ENCODE measurements at regions not wholly inside any gene's neighbourhood (a gene's known extent, or its start where the extent isn't known, plus 50 kb on each side); places are given as distances from the start of the nearest gene placed in this dataset.
A peak's percentile ranks its signal among the peaks of the same experiment; 100 is the strongest.

DNA sequence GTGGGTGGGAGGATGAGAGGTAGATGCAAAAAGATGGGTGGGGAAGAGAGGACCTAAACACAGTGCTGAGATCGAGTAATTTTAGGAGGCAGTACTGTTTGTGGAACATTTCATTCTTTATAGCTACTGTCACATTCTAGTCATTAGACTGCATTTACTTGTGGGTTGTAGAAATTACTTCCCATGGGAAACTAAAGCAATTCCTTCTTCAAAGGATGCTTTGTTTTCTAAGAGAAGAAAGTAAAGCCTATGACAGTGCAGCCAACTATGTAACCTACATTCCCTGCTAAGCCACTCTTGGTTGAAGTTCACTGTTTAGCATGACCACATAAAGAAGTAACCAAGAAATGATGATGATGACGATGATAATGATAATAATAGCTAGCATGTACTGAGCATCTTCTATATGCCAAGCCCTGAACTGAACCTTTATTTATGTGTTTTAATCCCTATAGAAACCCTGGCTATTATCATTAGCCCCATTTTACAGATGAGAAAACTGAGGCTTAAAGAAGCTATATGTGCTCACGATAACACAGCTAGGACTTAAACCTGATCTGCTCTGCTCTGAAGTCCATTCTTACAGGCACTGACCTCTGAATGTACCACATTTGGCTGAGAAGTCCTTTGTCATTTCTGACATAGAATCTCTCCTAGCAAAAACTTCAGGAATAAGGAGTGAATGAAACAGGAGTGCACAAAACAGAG, 114.5 kb upstream of the KIT start:
- peak; percentile 65 for DNase-seq (ENCODE audit: low spot score)

DNA sequence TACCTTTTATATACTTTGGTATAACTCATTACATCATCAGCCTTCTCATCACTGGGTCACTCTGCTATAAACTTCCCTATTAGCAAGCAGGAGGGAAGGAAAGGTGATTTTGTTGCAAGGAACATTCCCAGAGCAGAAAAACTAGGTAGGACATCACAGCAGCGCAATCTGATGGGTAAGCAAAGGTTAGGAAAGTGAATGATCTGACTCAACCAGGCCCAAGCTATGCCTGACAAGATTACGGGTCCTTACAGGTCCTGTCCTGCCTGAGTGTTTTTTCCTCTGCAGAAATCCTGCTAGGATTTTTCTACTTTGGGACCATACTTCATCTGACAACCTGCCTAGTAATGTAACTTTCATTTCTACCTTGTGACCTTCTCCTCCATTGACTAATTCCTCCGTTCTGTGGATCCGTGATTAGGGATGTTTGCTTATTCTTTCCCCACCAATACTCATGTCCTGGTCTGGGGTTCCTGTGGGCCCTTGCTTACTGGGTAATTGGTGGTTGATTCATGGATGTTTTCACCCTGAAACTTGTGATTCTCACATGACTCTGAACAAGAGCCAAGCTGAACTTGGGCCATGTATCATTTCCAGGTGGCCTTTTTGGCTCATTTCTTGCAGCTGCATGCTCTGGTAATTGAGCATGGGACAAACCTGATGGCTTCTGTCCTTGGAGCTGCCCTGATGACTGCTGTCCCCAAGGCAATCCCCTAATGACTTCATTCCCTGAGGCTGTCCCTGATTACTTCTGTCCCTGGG, 111.9 kb upstream of the KIT start:
- DNase-seq (ENCODE audit: low spot score), result no peak

- no peak for DNase-seq (ENCODE audit: low spot score)
Measured at GRCh38 chr4:54547299-54548097, 110.3 kb upstream of the KIT start.

DNA sequence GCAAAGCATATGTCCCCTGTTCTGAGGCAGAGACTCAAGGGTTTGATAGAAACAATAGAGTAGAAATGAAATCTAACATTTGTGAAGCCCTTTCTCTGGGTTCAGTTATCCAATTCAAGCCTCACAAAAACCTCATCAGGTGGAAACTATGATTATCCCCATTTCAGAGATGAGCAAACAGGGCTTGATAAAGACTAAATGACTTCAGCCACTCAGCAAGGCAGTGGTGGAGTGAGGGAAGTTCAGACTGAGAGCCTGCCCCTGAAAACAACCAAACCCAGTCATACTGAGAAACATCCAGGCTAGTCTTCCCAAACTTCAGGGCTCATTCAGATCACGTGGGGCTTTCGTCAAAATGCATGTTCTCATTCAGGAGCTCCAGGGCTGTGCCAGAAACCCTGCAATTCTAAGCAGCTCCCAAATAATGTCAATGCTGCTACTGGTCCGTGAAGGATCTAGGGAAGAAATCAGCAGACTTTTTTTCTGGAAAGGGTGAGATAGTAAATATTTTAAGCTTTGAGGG, 109.6 kb upstream of the KIT start:
- DNase-seq (ENCODE audit: low spot score), result no peak

GRCh38 chr4:54548831-54549460, 108.8 kb upstream of the KIT start:
- DNase-seq (ENCODE audit: low spot score), result no peak

GRCh38 chr4:54550395-54551171, 107.2 kb upstream of the KIT start:
- DNase-seq (ENCODE audit: low spot score), result no peak

GRCh38 chr4:54553001-54553400, 104.8 kb upstream of the KIT start:
- peak; percentile 48 for DNase-seq (ENCODE audit: low spot score)

DNA sequence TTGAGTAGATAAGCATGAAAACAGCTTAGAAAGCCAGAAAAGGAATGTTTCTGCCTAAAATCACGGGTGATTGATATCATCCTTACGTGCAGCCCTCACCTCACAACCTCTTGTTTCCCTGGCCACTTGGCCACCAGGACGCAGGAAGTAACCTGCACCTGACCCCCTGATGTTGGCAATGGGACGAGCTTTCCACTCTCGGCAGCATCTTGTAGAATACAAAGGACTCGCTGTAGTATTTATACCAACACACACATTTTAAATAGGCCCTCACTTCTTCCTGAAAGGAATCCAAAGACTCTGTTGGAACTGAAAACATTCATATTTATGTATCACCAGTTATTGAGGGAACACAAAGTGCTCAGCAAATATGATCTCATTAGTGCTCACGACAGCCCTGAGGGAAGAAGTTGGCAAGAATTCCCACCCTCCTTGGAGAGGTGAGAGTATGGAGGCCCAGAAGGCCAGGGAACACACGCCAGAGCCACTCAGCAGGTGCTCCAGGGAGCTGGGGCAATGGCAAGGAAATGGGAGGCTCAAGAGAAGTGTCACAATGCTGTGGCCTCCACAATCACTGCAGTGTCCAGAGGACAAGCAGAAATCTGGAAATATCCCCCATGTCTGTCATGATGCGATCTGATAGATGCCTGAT, 103.3 kb upstream of the KIT start:
- no peak for DNase-seq (ENCODE audit: low spot score)

DNA sequence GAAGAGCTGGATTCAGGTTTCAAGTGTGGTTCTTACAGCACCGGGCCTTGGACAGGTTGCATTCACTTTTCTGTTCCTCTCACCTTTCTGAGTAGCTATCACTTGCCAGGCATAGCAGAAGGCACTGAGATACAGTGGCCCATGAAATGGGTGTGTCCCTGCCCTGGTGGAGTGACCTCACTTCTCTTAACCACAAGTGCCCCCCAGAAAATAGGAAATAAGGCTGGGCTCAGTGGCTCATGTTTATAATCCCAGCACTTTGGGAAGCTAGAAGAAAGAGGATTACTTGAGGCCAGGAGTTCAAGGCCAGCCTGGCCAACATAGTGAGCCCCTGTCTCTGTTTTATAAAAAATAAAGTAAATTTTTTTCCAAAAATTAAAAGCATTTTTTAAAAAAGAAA, 101.7 kb upstream of the KIT start:
- no peak for DNase-seq (ENCODE audit: low spot score)

DNA sequence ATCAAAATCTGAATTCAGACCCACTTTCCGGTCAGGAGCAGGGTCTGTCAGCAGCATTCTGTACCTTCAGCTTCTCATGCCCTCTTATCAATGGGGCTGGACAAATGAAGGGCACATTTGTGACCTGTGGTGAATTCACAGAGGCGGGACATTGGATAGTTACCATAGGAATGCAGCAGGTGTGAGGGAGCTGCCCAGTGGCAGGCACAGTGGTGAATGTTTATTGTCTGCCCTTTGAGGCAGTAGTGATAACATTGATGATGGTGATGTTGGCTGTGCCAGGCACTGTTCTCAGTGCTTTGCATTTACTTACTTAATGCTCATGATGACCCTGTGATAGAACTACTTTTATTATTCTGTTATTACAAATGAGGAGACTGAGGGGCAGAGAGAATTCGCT, 101.2 kb upstream of the KIT start:
- no peak for DNase-seq (ENCODE audit: low spot score)

GRCh38 chr4:54558889-54559677, 98.7 kb upstream of the KIT start:
- no peak for DNase-seq (ENCODE audit: low spot score)

DNA sequence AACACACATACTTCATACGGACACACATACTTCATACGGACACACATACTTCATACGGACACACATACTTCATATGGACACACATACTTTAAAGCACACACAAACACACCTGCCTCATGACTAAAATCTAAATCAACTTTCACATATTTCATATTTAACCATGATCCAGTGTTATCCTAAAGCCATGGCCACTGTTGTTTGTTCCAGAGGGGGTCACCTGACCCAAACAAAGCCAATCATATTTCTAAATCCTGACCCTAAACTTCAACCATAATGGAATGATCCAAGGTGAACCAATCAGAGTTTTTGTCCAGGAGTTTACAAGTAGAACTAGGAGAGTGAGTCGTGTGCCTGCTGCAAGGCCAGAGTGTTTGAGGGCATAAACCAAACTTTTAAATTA, 97.2 kb upstream of the KIT start:
- DNase-seq (ENCODE audit: low spot score), result no peak

DNA sequence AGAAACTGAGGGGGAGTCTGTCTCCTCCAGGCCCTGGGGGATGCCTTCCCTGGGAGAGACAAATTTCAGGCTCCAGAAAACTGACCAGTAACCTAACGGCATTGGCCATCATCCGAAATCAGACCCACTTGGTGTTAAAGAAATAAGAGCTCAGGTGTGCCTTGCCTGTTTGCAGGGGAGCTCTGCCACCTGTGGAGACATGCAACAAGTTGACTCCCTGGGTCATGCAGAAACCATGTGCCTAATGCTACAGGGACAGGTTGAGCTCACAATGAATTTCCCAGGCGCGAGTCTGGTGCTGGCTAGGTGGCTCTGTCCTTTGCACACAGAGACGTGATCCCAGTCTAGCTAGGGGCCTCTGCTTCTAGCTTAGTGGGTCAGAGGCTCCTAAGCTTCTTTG, 95.8 kb upstream of the KIT start:
- DNase-seq (ENCODE audit: low spot score), result no peak

- DNase-seq (ENCODE audit: low spot score), result no peak
Measured at GRCh38 chr4:54566608-54567007, 91.1 kb upstream of the KIT start.

DNA sequence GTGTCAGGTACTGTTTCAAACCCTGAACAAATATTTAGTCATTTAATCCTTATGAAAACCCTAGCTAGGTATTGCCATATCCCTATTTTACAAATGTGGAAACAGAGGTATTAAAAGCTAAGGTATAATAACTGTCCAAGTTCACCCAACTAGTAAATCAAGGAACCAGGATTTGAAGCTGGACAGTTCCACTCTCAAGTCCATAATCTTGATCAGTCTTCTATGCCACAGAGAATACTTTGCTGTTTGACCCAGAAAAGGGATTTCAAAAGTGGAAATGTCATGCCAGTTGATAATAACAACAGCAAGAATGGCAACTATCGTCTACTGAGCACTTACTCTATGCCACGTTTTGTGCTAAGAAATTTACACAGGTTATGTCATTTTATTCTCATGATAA, 90.4 kb upstream of the KIT start:
- DNase-seq (ENCODE audit: low spot score), result no peak

DNA sequence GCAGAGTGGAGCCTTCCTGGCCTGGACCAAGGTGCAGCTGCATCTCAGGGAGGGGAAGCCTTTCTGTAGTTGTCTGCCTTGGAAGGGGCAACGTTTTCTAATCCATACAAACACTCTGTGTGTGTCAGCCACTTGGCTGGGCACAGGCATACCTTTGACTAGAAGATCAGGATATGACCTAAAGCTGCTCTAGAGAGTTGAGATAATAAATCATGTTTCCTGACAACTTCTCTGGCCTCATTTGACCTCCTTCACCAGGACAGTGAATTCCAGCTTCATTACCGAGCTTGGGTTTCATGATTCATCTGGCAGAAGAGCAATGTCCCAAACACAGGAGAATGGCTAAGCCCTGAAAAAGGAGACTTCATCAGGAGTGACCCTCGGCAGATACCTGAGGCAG, 89.6 kb upstream of the KIT start:
- DNase-seq (ENCODE audit: low spot score), result peak; percentile 54

GRCh38 chr4:54570822-54571221, 86.9 kb upstream of the KIT start:
- no peak for DNase-seq (ENCODE audit: low spot score)

DNA sequence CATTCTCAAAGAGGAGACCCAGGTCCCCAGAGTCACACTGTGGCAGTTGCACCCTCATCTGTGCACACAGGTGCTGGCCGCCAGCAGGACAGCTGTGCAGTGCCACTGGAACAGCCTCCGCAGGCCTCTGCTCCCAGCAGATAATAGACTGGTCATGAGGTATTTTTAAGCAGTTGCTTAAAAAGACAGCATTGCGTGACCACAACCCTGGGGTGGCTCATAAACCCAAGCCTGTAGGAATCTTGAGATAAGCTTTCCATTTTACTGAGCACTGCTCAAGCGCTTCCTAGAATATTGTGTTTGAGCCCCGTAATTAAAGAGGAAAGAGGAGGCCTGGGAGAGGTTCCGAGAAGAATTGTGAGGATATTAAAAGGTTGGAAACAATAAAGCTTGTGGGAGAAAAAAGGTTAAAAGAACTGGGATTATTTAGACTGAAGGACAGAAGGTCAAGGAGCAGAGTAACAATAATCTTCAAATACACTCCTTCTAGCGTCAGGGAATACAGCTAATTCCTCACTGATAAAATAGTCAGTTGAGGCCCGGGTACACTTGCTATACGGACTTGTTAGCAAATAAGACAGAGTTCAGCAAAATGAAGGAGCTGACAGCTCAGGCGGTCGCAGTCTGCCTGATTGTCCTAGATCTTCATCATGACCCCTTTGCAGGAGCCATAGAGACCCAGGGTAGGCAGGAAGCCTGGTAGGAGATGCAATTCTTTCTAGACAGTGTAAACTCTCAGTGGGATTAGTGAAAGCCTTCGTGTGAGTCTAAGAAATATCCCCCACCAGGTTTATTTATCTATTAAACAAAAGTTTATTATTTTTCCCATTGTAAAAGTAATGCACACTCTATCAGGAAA, 86.2 kb upstream of the KIT start:
- DNase-seq (ENCODE audit: low spot score), result no peak

DNA sequence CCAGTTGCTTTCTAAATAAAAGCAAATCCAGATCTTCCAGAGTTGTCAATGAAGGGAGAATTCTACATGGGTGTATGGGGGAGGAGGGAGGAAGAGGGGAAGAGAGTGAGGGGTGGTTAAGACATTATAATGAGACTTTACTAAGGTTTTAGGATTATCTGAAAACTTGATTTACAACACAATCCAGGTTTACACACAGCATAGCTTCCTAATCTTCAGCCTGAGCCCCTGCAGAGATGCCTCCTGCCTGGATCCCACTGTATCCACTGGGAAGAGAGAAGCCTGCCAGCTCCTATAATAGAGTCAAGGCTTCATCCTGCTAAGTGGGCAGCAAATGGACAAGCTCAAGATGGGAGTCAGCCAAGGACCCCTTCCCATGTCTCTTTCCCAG, 85.6 kb upstream of the KIT start:
- DNase-seq (ENCODE audit: low spot score), result no peak

Measured in hepatic stellate cell (primary cell).